ENCODE measurements at regions not wholly inside any gene's neighbourhood (a gene's known extent, or its start where the extent isn't known, plus 50 kb on each side); places are given as distances from the start of the nearest gene placed in this dataset.

GRCh38 chr6:145267076-145267867, 468.0 kb downstream of the EPM2A start:
- Histone ChIP-seq H2BK5ac (ENCODE audit: low read depth, low read length) (no peak overlapping the region), H2BK15ac (ENCODE audit: low read length) (no peak overlapping the region), H3K14ac (ENCODE audit: insufficient read length) (no peak overlapping the region), H4K20me1 (replicated peaks in 1 of 2; ENCODE audit: control insufficient read depth in 1 of 2, insufficient read depth in 2 of 2, low read length in 2 of 2) (no peaks in the 10 kb centered on the region), H2AK5ac (ENCODE audit: low read depth, low read length) (no peak overlapping the region), H3K18ac (ENCODE audit: extremely low read depth, low read length) (no peak overlapping the region), H3K79me2 (ENCODE audit: control insufficient read depth in 1 of 2, insufficient read depth in 2 of 2, low read length in 2 of 2) (no peaks in the 10 kb centered on the region), H3K4me3 (ENCODE audit: extremely low read depth in 1 of 4, insufficient read depth in 2 of 4, low read depth in 3 of 4, low read length in 4 of 4) (no peak overlapping the region), H3K4me1 (replicated peaks in 1 of 4; ENCODE audit: control insufficient read depth in 3 of 4, insufficient read depth in 4 of 4, low read length in 3 of 4) (no peaks in the 10 kb centered on the region; a peak in 1 of 7 replicates), H3K56ac (replicated peaks; ENCODE audit: insufficient read length, low read depth, low read length) (no peak overlapping the region), H3K27me3 (replicated peaks in 1 of 4; ENCODE audit: control insufficient read depth in 3 of 4, extremely low read depth in 1 of 4, insufficient read depth in 3 of 4, low read length in 3 of 4) (no peaks in the 10 kb centered on the region), H4K91ac (replicated peaks; ENCODE audit: insufficient read length, low read length) (no peak overlapping the region), H3K27ac (ENCODE audit: low read depth, low read length) (no peak overlapping the region), H2BK20ac (ENCODE audit: low read length) (no peak overlapping the region), H3K79me1 (ENCODE audit: low read depth, low read length) (no peaks in the 10 kb centered on the region), H2BK120ac (replicated peaks; ENCODE audit: low read depth, low read length) (no peak overlapping the region), H3K9ac (replicated peaks in 1 of 4; ENCODE audit: extremely low read depth in 1 of 4, low read depth in 3 of 4, low read length in 3 of 4) (no peak overlapping the region), H2BK12ac (ENCODE audit: low read depth, low read length) (no peak overlapping the region), H3K9me3 (ENCODE audit: insufficient read depth in 2 of 2, low read depth in 1 of 2, low read length in 1 of 2) (no peaks in the 10 kb centered on the region), H4K8ac (ENCODE audit: extremely low read depth, insufficient read depth, low read length) (no peak overlapping the region), H4K5ac (ENCODE audit: insufficient read length, low read depth, low read length) (no peak overlapping the region), H3K23ac (ENCODE audit: insufficient read length) (no peak overlapping the region), H3K36me3 (ENCODE audit: control insufficient read depth in 2 of 4, insufficient read depth in 4 of 4, low read length in 3 of 4) (no peaks in the 10 kb centered on the region), H2AFZ (ENCODE audit: low read length) (no peak overlapping the region), H3K4ac (replicated peaks; ENCODE audit: insufficient read length, low read depth, low read length) (no peak overlapping the region), H3K4me2 (ENCODE audit: insufficient read depth in 1 of 2, low read depth in 2 of 2, low read length in 2 of 2) (no peak overlapping the region), H3K23me2 (ENCODE audit: low read depth, low read length) (no peaks in the 10 kb centered on the region)
- FAIRE-seq (no peak), DNase-seq (ENCODE audit: low read depth in 1 of 2, low spot score in 2 of 2) (no peak)
- CTCF ChIA-PET (ENCODE audit: partially characterized antibody) = no interaction called here
- POLR2A ChIA-PET (ENCODE audit: partially characterized antibody) = no interaction called here
- 89% methylated on average over 5 of the region's 5 CpGs; no CpG with 5 or more reads in 1 of the 2 experiments for WGBS, 2 experiments (ENCODE audit: extremely low coverage in 1 of 2, insufficient coverage in 1 of 2, insufficient read length in 1 of 2, insufficient replicate concordance in 2 of 2, low coverage in 1 of 2, low lambda C conversion rate in 2 of 2, missing lambda C conversion rate in 1 of 2)
- TF ChIP-seq SUZ12 (IDR thresholded peaks at IDR 0.05; ENCODE audit: low read length) = no peak
- no peak for TF ChIP-seq GTF2F1 (IDR thresholded peaks at IDR 0.05; ENCODE audit: borderline replicate concordance, low read depth, low read length)
- TF ChIP-seq EZH2 (IDR thresholded peaks at IDR 0.05; ENCODE audit: low read depth, low read length, severe bottlenecking) = no peak
- TF ChIP-seq PHF8 (conservative IDR thresholded peaks at IDR 0.05; ENCODE audit: low read depth, low read length) = no peak
- no peak for TF ChIP-seq RFX5 (IDR thresholded peaks at IDR 0.05; ENCODE audit: borderline replicate concordance, low read depth, low read length)

All from H1 (cell line).